ENCODE measurements at regions not wholly inside any gene's neighbourhood (a gene's known extent, or its start where the extent isn't known, plus 50 kb on each side); places are given as distances from the start of the nearest gene placed in this dataset.
A peak's percentile ranks its signal among the peaks of the same experiment; 100 is the strongest.

DNA sequence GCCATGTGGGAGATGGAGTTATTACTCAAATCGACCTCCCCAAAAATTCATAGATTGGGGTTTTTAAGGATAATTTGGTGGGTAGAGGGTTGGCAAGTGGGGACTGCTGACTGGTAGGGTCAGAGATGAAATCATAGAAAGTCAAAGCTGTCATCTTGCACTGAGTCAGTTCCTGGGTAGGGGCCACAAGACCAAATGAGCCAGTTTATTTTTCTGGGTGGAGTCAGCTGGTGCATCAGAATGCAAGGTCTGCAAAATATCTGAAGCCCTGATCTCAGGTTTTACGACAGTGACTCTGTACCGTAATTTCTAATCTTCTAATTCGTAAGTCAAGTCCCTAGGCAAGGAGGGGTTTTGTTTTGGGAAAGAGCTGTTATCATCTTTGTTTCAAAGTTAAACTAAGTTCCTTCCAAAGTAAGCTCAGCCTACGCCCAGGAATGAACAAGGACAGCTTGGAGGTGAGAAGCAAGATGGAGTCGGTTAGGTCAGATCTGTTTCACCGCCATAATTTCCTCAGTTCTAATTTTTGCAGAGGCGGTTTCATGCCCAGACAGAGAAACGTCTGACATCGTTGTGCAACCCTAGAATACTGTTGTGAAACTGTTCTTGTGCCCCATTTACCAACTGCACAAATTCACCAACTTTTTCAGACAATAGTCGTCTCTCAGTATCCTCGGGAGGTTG is 104.5 kb upstream of the SFSWAP start (continued):
- TF ChIP-seq HNRNPK (IDR thresholded peaks at IDR 0.05; ENCODE audit: low read depth, low read length, poor library complexity, severe bottlenecking) = no peak
- TF ChIP-seq SPI1 (IDR thresholded peaks at IDR 0.05; ENCODE audit: borderline replicate concordance, low read depth, low read length) = no peak
- TF ChIP-seq ZNF589 (CRISPR knock-in tag; IDR thresholded peaks at IDR 0.05; ENCODE audit: low read depth) = peak; percentile 97
- TF ChIP-seq, protein P1, sequence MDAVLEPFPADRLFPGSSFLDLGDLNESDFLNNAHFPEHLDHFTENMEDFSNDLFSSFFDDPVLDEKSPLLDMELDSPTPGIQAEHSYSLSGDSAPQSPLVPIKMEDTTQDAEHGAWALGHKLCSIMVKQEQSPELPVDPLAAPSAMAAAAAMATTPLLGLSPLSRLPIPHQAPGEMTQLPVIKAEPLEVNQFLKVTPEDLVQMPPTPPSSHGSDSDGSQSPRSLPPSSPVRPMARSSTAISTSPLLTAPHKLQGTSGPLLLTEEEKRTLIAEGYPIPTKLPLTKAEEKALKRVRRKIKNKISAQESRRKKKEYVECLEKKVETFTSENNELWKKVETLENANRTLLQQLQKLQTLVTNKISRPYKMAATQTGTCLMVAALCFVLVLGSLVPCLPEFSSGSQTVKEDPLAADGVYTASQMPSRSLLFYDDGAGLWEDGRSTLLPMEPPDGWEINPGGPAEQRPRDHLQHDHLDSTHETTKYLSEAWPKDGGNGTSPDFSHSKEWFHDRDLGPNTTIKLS (IDR thresholded peaks at IDR 0.05; ENCODE audit: borderline replicate concordance, low read depth) = no peak
- no peak for TF ChIP-seq HLTF (IDR thresholded peaks at IDR 0.05)
- TF ChIP-seq HNRNPLL (IDR thresholded peaks at IDR 0.05; ENCODE audit: low read depth, low read length, poor library complexity, severe bottlenecking) = no peak
- TF ChIP-seq, protein P2, sequence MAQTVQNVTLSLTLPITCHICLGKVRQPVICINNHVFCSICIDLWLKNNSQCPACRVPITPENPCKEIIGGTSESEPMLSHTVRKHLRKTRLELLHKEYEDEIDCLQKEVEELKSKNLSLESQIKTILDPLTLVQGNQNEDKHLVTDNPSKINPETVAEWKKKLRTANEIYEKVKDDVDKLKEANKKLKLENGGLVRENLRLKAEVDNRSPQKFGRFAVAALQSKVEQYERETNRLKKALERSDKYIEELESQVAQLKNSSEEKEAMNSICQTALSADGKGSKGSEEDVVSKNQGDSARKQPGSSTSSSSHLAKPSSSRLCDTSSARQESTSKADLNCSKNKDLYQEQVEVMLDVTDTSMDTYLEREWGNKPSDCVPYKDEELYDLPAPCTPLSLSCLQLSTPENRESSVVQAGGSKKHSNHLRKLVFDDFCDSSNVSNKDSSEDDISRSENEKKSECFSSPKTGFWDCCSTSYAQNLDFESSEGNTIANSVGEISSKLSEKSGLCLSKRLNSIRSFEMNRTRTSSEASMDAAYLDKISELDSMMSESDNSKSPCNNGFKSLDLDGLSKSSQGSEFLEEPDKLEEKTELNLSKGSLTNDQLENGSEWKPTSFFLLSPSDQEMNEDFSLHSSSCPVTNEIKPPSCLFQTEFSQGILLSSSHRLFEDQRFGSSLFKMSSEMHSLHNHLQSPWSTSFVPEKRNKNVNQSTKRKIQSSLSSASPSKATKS (CRISPR knock-in tag; IDR thresholded peaks at IDR 0.05) = no peak
- peak; percentile 88 for TF ChIP-seq PYGO2 (tag; IDR thresholded peaks at IDR 0.05)
- TF ChIP-seq, protein P3, sequence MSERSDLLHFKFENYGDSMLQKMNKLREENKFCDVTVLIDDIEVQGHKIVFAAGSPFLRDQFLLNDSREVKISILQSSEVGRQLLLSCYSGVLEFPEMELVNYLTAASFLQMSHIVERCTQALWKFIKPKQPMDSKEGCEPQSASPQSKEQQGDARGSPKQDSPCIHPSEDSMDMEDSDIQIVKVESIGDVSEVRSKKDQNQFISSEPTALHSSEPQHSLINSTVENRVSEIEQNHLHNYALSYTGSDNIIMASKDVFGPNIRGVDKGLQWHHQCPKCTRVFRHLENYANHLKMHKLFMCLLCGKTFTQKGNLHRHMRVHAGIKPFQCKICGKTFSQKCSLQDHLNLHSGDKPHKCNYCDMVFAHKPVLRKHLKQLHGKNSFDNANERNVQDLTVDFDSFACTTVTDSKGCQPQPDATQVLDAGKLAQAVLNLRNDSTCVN (CRISPR knock-in tag; IDR thresholded peaks at IDR 0.05) = peak; percentile 50; the same call in 1 of the 2 replicates
- no peak for TF ChIP-seq TRIM24 (IDR thresholded peaks at IDR 0.05)
- no peak for TF ChIP-seq ZNF121 (CRISPR knock-in tag; conservative IDR thresholded peaks at IDR 0.05)
- TF ChIP-seq, protein P4, sequence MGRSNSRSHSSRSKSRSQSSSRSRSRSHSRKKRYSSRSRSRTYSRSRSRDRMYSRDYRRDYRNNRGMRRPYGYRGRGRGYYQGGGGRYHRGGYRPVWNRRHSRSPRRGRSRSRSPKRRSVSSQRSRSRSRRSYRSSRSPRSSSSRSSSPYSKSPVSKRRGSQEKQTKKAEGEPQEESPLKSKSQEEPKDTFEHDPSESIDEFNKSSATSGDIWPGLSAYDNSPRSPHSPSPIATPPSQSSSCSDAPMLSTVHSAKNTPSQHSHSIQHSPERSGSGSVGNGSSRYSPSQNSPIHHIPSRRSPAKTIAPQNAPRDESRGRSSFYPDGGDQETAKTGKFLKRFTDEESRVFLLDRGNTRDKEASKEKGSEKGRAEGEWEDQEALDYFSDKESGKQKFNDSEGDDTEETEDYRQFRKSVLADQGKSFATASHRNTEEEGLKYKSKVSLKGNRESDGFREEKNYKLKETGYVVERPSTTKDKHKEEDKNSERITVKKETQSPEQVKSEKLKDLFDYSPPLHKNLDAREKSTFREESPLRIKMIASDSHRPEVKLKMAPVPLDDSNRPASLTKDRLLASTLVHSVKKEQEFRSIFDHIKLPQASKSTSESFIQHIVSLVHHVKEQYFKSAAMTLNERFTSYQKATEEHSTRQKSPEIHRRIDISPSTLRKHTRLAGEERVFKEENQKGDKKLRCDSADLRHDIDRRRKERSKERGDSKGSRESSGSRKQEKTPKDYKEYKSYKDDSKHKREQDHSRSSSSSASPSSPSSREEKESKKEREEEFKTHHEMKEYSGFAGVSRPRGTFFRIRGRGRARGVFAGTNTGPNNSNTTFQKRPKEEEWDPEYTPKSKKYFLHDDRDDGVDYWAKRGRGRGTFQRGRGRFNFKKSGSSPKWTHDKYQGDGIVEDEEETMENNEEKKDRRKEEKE (IDR thresholded peaks at IDR 0.05; ENCODE audit: borderline replicate concordance in 1 of 2, control insufficient read depth in 1 of 2, low read depth in 2 of 2, low read length in 1 of 2) = no peak
- peak; percentile 96 for TF ChIP-seq MEF2D (tag; conservative IDR thresholded peaks at IDR 0.05; ENCODE audit: low read depth)
- no peak for TF ChIP-seq SMARCA4 (IDR thresholded peaks at IDR 0.05)
- TF ChIP-seq TCFL5 (CRISPR knock-in tag; conservative IDR thresholded peaks at IDR 0.05) = 0 out of 2 replicates have a peak, but pooled peaks have one; percentile 61
- TF ChIP-seq ZNF224 (CRISPR knock-in tag; IDR thresholded peaks at IDR 0.05) = no peak
- no peak for TF ChIP-seq ZFPM2 (CRISPR knock-in tag; IDR thresholded peaks at IDR 0.05)
- peak; percentile 79 for TF ChIP-seq TAF7 (tag; IDR thresholded peaks at IDR 0.05)
- TF ChIP-seq, protein P5, sequence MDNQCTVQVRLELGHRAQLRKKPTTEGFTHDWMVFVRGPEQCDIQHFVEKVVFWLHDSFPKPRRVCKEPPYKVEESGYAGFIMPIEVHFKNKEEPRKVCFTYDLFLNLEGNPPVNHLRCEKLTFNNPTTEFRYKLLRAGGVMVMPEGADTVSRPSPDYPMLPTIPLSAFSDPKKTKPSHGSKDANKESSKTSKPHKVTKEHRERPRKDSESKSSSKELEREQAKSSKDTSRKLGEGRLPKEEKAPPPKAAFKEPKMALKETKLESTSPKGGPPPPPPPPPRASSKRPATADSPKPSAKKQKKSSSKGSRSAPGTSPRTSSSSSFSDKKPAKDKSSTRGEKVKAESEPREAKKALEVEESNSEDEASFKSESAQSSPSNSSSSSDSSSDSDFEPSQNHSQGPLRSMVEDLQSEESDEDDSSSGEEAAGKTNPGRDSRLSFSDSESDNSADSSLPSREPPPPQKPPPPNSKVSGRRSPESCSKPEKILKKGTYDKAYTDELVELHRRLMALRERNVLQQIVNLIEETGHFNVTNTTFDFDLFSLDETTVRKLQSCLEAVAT (IDR thresholded peaks at IDR 0.05) = no peak
